K562 (cell line): ENCODE measurements at regions not wholly inside any gene's neighbourhood (a gene's known extent, or its start where the extent isn't known, plus 50 kb on each side); places are given as distances from the start of the nearest gene placed in this dataset.

Experiments used
- ATAC-seq: fragments of 200-7000 bp; cut with Tn5 transposase; 3 replicates; pipeline ENCODE4 v1.9.1; 2020; ENCODE audit warnings: moderate library complexity
- BruUV-seq: library from RNA; stranded (reverse); fragments of 400-500 nt; replicated peaks from 2 replicates; lab custom pipeline; 2021; lab: Mats Ljungman, UMichigan
- CTCF ChIA-PET: fragments of 300-600 bp; formaldehyde crosslinking; extraction: SDS; loops from one replicate; lab custom pipeline; 2021; ENCODE audit warnings: low intra/inter-chr PET ratio; lab: Yijun Ruan, JAX
- POLR2A ChIA-PET: fragments of 300-600, 350-650 bp; sonication (Branson Sonifier 250); formaldehyde crosslinking; extraction: SDS; loops from one replicate; lab custom pipeline; 2021; ENCODE audit warnings: antibody characterized with exemption, inconsistent platforms; lab: Yijun Ruan, JAX
- DNase-seq, 4 experiments: peaks; one replicate each; pipeline versions ENCODE4 v3.0.0 to v3.0.0-alpha.2; 2011 to 2018; ENCODE audit warnings: low spot score in 3 of 4, mixed read lengths in 3 of 4; ENCODE audit errors: extremely low read depth in 1 of 4
- FAIRE-seq: peaks from 2 replicates; lab custom pipeline; 2011; peaks lifted over from hg19 to GRCh38; lab: Jason Lieb, UNC
- H2AFZ ChIP-seq: 2 replicates; pipeline ENCODE4 v1.6.0; 2011; ENCODE audit warnings: low read depth, low read length, control low read depth, inconsistent platforms
- H3K27ac ChIP-seq: fragments of 200-600 bp; 3 replicates; pipeline ENCODE4 v1.8.0; 2011; ENCODE audit warnings: low read depth, mild to moderate bottlenecking, control low read depth, inconsistent platforms, low read length, moderate library complexity, mixed read lengths; ENCODE audit errors: extremely low read depth
- H3K27me3 ChIP-seq, 2 experiments: fragments of 300-600 bp in 1 of 2; 2 replicates in 1 of 2; 3 replicates in 1 of 2; pipeline versions ENCODE4 v1.6.0 to v1.8.0; 2011; ENCODE audit warnings: inconsistent platforms in 2 of 2, low read length in 2 of 2, mild to moderate bottlenecking in 1 of 2, mixed read lengths in 1 of 2, moderate library complexity in 1 of 2; ENCODE audit not compliant: control insufficient read depth in 2 of 2, insufficient read depth in 2 of 2
- H3K36me3 ChIP-seq: fragments of 300-600 bp; 3 replicates; pipeline ENCODE4 v1.8.0; 2011; ENCODE audit warnings: mild to moderate bottlenecking, low read length, inconsistent platforms; ENCODE audit not compliant: control insufficient read depth, insufficient read depth
- H3K4me1 ChIP-seq, 2 experiments: fragments of 200-600 bp in 1 of 2; replicated peaks in 1 of 2; 2 replicates in 1 of 2; 3 replicates in 1 of 2; pipeline versions ENCODE4 v1.5.1 to v1.8.0; 2011; ENCODE audit warnings: inconsistent platforms in 2 of 2, low read length in 2 of 2, mild to moderate bottlenecking in 1 of 2, mixed read lengths in 1 of 2, moderate library complexity in 1 of 2; ENCODE audit not compliant: control insufficient read depth in 2 of 2, insufficient read depth in 2 of 2
- H3K4me2 ChIP-seq: 2 replicates; pipeline ENCODE4 v1.6.1; 2011; ENCODE audit warnings: low read length, control low read depth, inconsistent platforms, mixed read lengths; ENCODE audit not compliant: insufficient read depth
- H3K4me3 ChIP-seq: fragments of 200-600 bp; sonication (generic), shearing (Covaris generic); 2 replicates; pipeline ENCODE4 v1.5.1; 2016; ENCODE audit warnings: control low read depth, inconsistent platforms
- H3K79me2 ChIP-seq: fragments of 200-600 bp; 3 replicates; pipeline ENCODE4 v1.8.0; 2011; ENCODE audit warnings: low read length, inconsistent platforms; ENCODE audit not compliant: control insufficient read depth, insufficient read depth
- H3K9ac ChIP-seq, 2 experiments: 2 replicates each; pipeline versions ENCODE4 v1.6.0 to v1.6.1; 2011; ENCODE audit warnings: low read depth in 2 of 2, low read length in 2 of 2, control low read depth in 1 of 2, inconsistent platforms in 1 of 2, mild to moderate bottlenecking in 1 of 2, mixed read lengths in 1 of 2; ENCODE audit not compliant: insufficient read depth in 1 of 2
- H3K9me1 ChIP-seq: one replicate; pipeline ENCODE4 v1.6.0; 2011; ENCODE audit warnings: inconsistent platforms, mild to moderate bottlenecking, low read length, moderate library complexity; ENCODE audit not compliant: control insufficient read depth, insufficient read depth
- H3K9me3 ChIP-seq: replicated peaks from 2 replicates; pipeline ENCODE4 v1.5.1; 2011; ENCODE audit warnings: low read depth, low read length, inconsistent platforms; ENCODE audit not compliant: control insufficient read depth, insufficient read depth
- H4K20me1 ChIP-seq: replicated peaks from 2 replicates; pipeline ENCODE4 v1.6.1; 2011; ENCODE audit warnings: low read length, inconsistent platforms, mixed read lengths; ENCODE audit not compliant: control insufficient read depth, insufficient read depth
- BACH1 ChIP-seq: fragments of 200-800 bp; sonication (Bioruptor generic); IDR thresholded peaks from 2 replicates; pipeline ENCODE4 v1.6.1; 2016; ENCODE audit warnings: missing genetic modification characterization, missing compliant biosample characterization
- BRCA1 ChIP-seq, 2 experiments: fragments of 450-650 bp in 1 of 2; sonication (generic) in 1 of 2; formaldehyde crosslinking in 1 of 2; IDR thresholded peaks; 2 replicates each; pipeline versions ENCODE4 v1.5.0 to v1.6.1; 2017 to 2020; ENCODE audit warnings: mild to moderate bottlenecking in 1 of 2, missing genetic modification reagents in 1 of 2
- CTBP1 ChIP-seq: fragments of 450-650 bp; IDR thresholded peaks from 2 replicates; pipeline ENCODE4 v1.6.1; 2016; ENCODE audit warnings: borderline replicate concordance
- HDAC1 ChIP-seq, 2 experiments: fragments of 450-650 bp; IDR thresholded peaks; 2 replicates each; pipeline ENCODE4 v1.6.1; 2016 to 2017; ENCODE audit warnings: inconsistent platforms in 1 of 2, mild to moderate bottlenecking in 1 of 2, moderate library complexity in 1 of 2
- JUNB ChIP-seq: fragments of 450-650 bp; formaldehyde crosslinking; conservative IDR thresholded peaks from 2 replicates; pipeline ENCODE4 v1.4.0; 2020; ENCODE audit warnings: mild to moderate bottlenecking
- NONO ChIP-seq, 2 experiments: fragments of 200-400 bp in 1 of 2; fragments of 450-650 bp in 1 of 2; formaldehyde crosslinking in 1 of 2; IDR thresholded peaks; 2 replicates each; pipeline ENCODE4 v1.6.1; 2017; ENCODE audit warnings: low read depth in 2 of 2, mild to moderate bottlenecking in 2 of 2, moderate library complexity in 2 of 2, low read length in 1 of 2
- NR2C1 ChIP-seq, 2 experiments: fragments of 450-650 bp; IDR thresholded peaks; 2 replicates each; pipeline ENCODE4 v1.6.1; 2017; ENCODE audit warnings: mild to moderate bottlenecking in 2 of 2, antibody characterized with exemption in 1 of 2, inconsistent platforms in 1 of 2, missing compliant biosample characterization in 1 of 2, missing genetic modification characterization in 1 of 2
- TAF15 ChIP-seq: fragments of 200-400 bp; formaldehyde crosslinking; IDR thresholded peaks from 2 replicates; pipeline ENCODE4 v1.6.1; 2017; ENCODE audit warnings: mild to moderate bottlenecking, low read depth, low read length, moderate library complexity
- ZNF134 ChIP-seq: fragments of 250-450 bp; sonication (Bioruptor Pico); conservative IDR thresholded peaks from 2 replicates; pipeline ENCODE4 v1.4.0; 2020
- ZNF232 ChIP-seq: sonication (generic); formaldehyde crosslinking; IDR thresholded peaks from 2 replicates; pipeline ENCODE4 v1.8.0; 2022; ENCODE audit warnings: mild to moderate bottlenecking, missing genetic modification reagents
- ZNF408 ChIP-seq: fragments of 250-450 bp; sonication (Bioruptor Pico); IDR thresholded peaks from 2 replicates; pipeline ENCODE4 v1.4.0; 2020; ENCODE audit warnings: low read depth, mild to moderate bottlenecking, moderate library complexity
- WGBS: fragments of 100-300 bp; shearing (Covaris generic); methylation state at CpG from one replicate; pipeline ENCODE4 v1.1.6; 2016; ENCODE audit warnings: low coverage, mixed read lengths; ENCODE audit not compliant: insufficient coverage; ENCODE audit errors: missing lambda C conversion rate; 5-methylcytosine and 5-hydroxymethylcytosine counted together
- in situ Hi-C: fragments of 300-500 bp; cut with MboI; formaldehyde crosslinking; loops from 4 replicates; pipeline ENCODE4 v1.15.0; 2018; ENCODE audit warnings: inconsistent platforms, mixed read lengths
- intact Hi-C: fragments of 100-400 bp; cut with micrococcal nuclease; formaldehyde crosslinking; loops from 2 replicates; pipeline ENCODE4 v1.14.2; 2022
- TF ChIP-seq, protein P1 (sequence below): fragments of 250-450 bp; sonication (Bioruptor Pico); IDR thresholded peaks from 2 replicates; pipeline ENCODE4 v1.5.0; 2020; ENCODE audit warnings: mild to moderate bottlenecking
- TF ChIP-seq, protein P2 (sequence below): sonication (generic); formaldehyde crosslinking; IDR thresholded peaks from 2 replicates; pipeline ENCODE4 v1.9.0; 2022; ENCODE audit warnings: mild to moderate bottlenecking, missing genetic modification reagents

DNA sequence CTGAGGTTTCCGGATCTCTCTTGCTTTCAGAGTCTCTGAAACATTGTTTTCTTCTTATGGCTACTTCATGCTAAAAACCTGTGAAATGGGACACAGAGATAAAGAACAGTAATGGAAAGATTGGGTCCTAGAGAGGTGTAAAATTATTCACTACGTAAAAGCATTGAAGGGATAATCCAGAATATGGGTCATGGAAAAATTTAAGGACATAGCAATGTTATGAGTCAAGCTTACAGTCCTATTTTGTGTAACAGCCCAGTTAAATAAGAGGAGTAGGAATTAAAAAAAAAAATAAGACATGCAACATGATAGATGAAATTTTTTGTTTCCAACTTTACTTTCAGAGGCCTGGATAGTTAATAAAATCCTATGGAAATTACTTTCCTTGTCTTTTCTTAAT is 61.9 kb upstream of the ELL2 start:
- no peaks in the 10 kb centered on the region; a peak in 1 of 5 replicates for H3K27me3 ChIP-seq
- no peaks in the 10 kb centered on the region for H3K36me3 ChIP-seq
- intact Hi-C loops (no loop called here), in situ Hi-C loops (no loop called here)
- no peaks in the 10 kb centered on the region for H3K9me1 ChIP-seq
- H3K27ac ChIP-seq, result no peak overlapping the region
- BruUV-seq, result no TSS peak
- no peak for TF ChIP-seq CTBP1
- TF ChIP-seq NONO (IDR thresholded peaks at IDR 0.05; ENCODE audit: low read depth in 2 of 2, low read length in 1 of 2), result no peak
- TF ChIP-seq ZNF134 (CRISPR knock-in tag), result no peak
- TF ChIP-seq, protein P1, sequence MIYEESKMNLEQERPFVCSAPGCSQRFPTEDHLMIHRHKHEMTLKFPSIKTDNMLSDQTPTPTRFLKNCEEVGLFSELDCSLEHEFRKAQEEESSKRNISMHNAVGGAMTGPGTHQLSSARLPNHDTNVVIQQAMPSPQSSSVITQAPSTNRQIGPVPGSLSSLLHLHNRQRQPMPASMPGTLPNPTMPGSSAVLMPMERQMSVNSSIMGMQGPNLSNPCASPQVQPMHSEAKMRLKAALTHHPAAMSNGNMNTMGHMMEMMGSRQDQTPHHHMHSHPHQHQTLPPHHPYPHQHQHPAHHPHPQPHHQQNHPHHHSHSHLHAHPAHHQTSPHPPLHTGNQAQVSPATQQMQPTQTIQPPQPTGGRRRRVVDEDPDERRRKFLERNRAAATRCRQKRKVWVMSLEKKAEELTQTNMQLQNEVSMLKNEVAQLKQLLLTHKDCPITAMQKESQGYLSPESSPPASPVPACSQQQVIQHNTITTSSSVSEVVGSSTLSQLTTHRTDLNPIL, result no peak
- no peak for TF ChIP-seq TAF15
- no peak for TF ChIP-seq HDAC1 (IDR thresholded peaks at IDR 0.05)
- TF ChIP-seq BRCA1 (IDR thresholded peaks at IDR 0.05), result no peak
- TF ChIP-seq BRCA1 (CRISPR knock-in tag; IDR thresholded peaks at IDR 0.05), result no peak
- TF ChIP-seq NR2C1 (IDR thresholded peaks at IDR 0.05), result no peak
- no peak for TF ChIP-seq NR2C1 (tag; IDR thresholded peaks at IDR 0.05)
- TF ChIP-seq ZNF408, result no peak
- TF ChIP-seq, protein P2, sequence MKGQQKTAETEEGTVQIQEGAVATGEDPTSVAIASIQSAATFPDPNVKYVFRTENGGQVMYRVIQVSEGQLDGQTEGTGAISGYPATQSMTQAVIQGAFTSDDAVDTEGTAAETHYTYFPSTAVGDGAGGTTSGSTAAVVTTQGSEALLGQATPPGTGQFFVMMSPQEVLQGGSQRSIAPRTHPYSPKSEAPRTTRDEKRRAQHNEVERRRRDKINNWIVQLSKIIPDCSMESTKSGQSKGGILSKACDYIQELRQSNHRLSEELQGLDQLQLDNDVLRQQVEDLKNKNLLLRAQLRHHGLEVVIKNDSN, result no peak
- TF ChIP-seq JUNB (CRISPR knock-in tag), result no peak
- TF ChIP-seq BACH1, result no peak
- TF ChIP-seq ZNF232 (CRISPR knock-in tag), result no peak
- POLR2A ChIA-PET, result interaction anchor here (1.1 kb wide), 1 partner anchor 16 kb away, joined by 3 read pairs; no protein-coding TSS in a partner anchor
- no peak overlapping the region for H2AFZ ChIP-seq
- no peak for ATAC-seq
- FAIRE-seq, result no peak
- H3K79me2 ChIP-seq, result no peaks in the 10 kb centered on the region
- no peaks in the 10 kb centered on the region for H4K20me1 ChIP-seq
- WGBS, result 17% methylated on average over 2 of the region's 2 CpGs
- no peak for DNase-seq
- H3K4me2 ChIP-seq, result no peak overlapping the region
- H3K4me1 ChIP-seq, result no peaks in the 10 kb centered on the region
- H3K4me3 ChIP-seq, result no peak overlapping the region
- H3K9ac ChIP-seq, result no peak overlapping the region
- CTCF ChIA-PET, result no interaction called here
- H3K9me3 ChIP-seq, result no peaks in the 10 kb centered on the region
